Fibroblast of the conjunctiva (primary cell): ENCODE measurements at regions not wholly inside any gene's neighbourhood (a gene's known extent, or its start where the extent isn't known, plus 50 kb on each side); places are given as distances from the start of the nearest gene placed in this dataset.

Source experiments
- DNase-seq: peaks from one replicate; pipeline ENCODE4 v3.0.0-alpha.2; 2010; ENCODE audit warnings: low read depth

- peak; percentile 47 for DNase-seq
Measured at GRCh38 chr4:11748164-11748872, 319.6 kb upstream of the HS3ST1 start.

GRCh38 chr4:11746734-11747133 is 318.0 kb upstream of the HS3ST1 start:
- DNase-seq, result no peak

DNA sequence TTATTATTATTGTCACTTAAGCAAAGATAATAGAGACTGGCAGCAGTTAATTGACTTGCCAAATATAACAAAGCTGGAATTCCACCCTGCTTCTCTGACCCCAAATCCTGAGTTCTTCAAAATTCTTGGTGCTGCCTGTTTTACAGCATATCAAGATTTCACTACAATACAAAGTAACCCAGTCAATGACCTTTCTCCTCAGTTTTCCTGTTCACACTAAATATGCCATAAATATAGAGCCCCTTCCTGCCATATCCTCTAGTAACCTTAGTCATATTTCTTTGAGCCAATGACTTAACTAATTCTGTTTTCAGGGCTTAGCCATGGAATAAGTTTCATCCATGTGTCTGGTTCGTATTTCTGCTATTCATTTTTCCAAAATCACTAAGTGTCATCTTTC is 315.3 kb upstream of the HS3ST1 start:
- DNase-seq, result no peak

- DNase-seq, result no peak
Measured at GRCh38 chr4:11743236-11743635, 314.5 kb upstream of the HS3ST1 start.

DNA sequence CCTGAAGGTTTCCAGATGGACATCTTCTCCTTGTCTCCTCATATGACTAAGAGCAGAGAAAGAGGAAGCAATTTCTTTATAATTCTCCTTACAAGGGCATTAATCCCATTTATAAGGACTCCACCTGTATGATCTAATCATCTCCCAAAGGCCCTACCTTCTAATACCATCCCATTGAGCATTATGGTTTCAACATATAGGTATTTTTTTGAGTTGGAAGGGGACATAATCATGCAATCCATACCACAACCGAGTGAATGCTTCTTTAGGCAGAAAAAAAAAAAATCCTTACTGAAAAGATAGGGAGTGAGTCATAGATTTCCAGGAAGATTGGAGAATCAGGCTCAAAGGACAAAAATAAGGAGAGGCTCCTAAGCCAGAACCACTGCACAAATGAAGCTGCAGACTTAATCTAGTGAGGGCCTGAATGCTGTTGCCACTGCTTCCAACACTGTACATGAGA is 312.5 kb upstream of the HS3ST1 start:
- no peak for DNase-seq

GRCh38 chr4:11739992-11740391 is 311.3 kb upstream of the HS3ST1 start:
- DNase-seq, result no peak

DNA sequence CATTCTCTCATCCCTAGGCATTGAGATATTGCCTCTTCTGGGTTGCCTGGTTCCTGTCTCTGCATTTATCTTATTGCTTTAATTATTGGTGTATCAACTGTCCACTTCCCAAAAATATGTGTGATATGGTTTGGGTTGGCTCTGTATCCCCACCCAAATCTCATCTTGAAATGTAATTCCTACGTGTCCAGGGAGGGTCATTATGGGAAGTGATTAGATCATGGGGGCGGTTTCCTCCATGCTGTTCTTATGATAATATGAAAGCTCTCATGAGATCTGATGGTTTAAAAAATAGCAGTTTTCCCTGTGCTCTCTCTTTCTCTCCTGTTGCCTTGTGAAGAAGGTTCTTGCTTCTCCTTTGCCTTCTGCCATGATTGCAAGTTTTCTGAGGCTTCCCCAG is 308.3 kb upstream of the HS3ST1 start:
- DNase-seq, result no peak

DNA sequence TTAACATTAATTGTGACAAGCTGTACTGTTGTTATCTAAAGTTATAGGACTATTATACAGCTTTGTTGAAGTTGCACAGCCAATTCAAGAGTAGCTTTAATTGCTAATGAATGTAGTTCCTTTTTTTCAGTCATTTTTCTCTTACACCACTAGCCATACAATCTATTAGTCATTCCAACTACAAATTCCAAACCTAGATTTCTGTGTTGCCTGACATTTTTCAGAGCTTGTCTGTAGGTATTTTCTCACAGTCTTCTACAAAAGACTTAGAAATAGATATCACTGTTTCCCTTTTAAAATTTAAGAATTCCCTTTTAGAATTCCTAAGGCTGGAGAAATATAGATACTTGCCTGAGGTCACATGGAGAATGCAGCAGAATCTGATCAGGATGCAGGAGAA is 307.0 kb upstream of the HS3ST1 start:
- DNase-seq, result no peak

DNA sequence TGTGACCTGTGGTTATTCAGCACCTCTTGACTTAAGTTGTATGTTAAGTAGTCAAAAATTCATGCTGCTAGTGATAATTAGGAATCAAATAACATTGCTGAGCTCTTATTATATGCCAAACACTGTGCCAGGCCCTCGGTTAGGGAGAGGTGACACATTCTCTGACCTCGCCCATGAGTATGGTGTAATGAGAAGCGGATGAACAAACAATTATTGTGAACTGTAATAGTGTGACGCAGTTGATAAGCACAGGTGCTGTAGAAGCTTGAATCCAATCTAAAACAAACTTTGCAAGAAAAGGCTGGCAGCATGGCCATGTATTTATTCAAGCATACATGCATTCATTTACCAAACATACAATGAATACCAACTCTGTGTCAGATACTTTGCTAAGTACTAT is 303.5 kb upstream of the HS3ST1 start:
- DNase-seq, result no peak

- DNase-seq, result no peak
Measured at GRCh38 chr4:11730545-11730944, 301.9 kb upstream of the HS3ST1 start.

DNA sequence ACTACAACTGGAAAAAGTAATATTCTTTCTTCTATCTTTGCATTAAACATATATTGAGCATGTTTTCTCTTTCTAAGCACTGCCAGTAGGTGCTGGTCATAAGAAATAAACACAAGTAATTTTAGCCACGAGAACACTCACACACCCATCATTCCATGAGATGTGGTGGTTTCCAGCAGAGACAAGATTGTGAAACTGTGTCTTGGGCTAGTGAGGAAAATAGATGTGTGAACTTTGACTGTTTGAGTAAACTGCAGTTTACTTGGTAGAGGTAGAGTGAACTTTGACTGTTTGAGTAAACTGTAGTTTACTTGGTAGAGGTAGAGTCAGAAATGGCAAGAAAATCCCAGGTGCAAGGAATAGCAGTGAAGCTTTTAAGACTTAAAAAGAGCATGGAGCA is 300.9 kb upstream of the HS3ST1 start:
- no peak for DNase-seq

DNA sequence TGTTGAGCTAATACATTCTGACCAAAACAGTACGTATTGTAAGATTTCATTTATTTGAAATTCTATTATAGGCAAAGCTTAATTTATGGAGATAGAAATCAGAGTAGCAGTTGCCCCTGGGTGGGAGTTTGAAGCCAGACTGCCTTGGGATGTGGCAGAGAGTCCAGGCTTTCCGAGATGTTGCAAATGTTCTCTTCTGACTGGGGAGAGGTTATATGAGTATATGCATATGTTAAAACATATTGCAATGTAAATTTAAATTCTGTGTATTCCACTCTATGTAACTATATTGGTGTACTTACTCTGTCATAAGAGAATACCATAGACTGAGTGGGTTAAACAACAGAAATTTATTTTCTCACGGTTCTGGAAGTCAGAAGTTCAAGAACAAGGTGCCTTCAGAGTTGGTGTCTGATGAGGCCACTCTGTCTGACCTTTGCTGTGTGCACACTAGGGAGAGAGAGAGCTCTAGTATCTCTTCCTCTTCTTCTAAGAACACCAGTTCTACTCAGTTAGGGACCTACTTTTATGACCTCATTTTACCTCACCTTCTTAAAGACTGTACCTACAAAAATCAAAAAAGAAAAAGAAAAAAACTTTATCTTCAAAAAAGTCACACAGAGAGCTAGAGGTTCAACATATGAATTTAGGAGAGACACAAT is 299.3 kb upstream of the HS3ST1 start:
- DNase-seq, result no peak

DNA sequence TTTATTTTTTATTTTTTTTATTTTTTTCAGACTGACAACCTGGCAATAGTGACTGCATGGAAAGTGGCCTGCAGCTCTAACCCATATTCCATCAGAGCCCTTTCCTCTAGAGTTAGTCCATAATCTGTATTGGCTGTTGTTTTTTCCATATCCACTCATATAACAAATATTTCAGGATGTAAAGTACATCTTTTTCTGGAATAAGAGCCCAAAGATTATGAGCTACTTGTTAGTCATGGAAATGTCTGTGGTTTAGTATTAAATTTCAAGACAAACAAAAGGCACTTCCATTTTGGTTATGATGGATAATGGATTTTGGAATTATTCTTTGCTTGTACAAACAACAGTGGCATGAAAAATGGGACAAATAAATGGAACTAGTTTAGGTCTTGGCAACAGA is 296.0 kb upstream of the HS3ST1 start:
- no peak for DNase-seq

- no peak for DNase-seq
Measured at GRCh38 chr4:11722223-11722622, 293.5 kb upstream of the HS3ST1 start.

DNA sequence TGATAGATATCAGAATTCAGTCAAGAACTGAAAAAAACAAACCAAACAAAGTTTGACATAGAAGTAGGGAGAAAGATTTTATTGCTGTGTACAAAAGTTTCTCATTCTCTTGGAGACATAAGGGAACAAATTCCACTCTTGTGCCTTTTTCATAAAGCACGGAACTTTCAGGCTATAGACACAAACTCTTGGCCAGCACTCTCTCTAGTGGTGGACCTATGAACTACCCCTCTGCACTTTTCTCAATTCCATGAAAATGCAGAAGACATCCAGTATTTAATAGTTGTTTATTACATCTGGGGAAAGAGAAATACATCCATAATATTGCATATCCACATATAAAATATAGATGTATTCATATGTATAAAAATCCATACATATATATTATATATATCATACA is 291.6 kb upstream of the HS3ST1 start:
- peak; percentile 18 for DNase-seq

- DNase-seq, result no peak
Measured at GRCh38 chr4:11719879-11720278, 291.2 kb upstream of the HS3ST1 start.

DNA sequence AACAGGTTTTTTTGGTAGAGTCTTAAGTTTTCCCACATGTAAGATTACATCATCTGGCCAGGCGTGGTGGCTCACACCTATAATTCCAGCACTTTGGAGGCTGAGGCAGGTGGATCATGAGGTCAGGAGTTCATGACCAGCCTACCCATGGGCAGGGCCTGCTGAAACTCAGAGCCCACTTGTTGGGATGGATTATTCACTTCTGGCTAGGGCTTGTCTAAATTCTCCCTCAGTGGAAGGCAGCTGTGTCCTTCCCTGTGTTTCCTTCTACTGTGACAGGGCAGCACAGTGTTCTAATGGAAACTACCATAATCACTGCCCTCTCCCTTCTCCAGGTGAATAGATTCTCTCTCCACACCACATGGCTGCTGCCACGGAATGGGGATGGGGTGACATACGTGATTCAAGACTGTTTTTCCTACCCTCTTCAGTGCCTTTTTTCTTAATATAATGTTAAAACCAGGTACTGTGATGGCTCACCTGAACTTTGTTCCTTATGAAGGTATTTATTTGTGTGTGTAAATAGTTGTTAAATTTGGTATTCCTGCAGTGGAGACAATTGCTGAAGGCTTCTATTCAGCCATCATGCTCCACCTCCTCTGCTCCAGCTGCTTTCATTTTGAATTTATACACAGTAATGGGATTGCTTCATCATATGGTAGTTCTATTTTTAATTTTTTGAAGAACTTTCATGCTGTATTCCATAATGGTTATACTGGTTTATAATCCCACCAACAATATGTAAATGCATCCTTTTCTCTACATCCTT is 287.2 kb upstream of the HS3ST1 start:
- DNase-seq, result no peak

DNA sequence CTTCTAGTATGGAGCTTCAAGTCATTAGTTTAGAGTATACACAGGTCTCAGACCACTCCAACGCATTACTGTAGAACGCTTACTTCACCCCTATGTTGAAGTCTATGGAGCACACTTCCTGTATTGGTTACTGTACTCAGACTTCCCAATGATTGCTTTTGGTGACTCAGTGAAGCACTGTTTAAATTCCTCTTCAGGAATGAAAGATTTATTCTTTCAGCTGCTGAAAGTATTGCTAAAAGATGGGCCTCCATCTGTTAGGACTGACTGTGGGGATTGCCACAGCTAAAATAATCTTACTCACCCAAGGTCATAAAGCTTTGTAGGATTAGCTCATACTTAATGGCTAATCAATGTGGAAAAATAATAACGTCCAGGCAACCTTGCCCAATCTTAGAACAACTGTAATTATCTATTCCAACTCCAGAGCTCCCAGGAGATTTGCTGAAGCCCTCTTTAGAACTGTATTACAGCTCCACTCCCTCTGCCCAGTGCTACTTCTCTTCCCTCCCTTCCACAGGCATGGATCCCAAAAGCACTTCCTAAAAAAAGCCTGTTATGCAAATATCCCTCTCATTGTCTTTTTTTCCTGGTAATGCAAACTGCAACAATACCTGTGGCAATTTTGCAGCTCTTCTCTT is 281.9 kb upstream of the HS3ST1 start:
- no peak for DNase-seq

DNA sequence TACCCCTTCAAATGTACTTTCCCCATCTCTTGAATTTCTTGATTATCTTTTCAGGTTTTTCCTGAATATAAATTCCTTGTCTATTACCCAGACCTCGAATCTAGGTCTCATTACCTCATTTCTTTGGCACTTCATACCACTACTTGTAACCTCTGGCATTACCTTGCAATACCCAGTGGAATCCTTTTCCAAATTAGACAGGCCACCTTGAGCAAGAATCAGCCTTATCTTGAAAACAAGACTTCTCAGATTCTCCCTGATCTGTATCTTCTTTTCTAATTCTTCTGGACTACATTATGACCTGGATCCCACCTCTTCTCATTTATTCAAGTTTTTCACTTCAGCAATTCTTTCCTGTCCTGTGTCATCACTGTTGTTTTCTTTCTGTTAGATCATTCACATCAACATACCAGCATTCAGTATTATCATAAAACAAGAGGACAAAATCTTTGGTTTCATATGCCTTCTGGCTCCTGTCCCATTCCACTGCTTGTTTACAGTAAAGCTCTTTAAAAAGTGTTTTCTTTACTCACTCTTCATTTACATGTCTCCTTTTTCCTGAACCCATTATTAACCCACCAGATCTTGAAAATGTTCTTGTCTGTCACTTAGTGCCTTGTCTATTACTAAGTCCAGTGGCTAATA is 275.6 kb upstream of the HS3ST1 start:
- DNase-seq, result no peak

- no peak for DNase-seq
Measured at GRCh38 chr4:11702886-11703557, 274.3 kb upstream of the HS3ST1 start.

DNA sequence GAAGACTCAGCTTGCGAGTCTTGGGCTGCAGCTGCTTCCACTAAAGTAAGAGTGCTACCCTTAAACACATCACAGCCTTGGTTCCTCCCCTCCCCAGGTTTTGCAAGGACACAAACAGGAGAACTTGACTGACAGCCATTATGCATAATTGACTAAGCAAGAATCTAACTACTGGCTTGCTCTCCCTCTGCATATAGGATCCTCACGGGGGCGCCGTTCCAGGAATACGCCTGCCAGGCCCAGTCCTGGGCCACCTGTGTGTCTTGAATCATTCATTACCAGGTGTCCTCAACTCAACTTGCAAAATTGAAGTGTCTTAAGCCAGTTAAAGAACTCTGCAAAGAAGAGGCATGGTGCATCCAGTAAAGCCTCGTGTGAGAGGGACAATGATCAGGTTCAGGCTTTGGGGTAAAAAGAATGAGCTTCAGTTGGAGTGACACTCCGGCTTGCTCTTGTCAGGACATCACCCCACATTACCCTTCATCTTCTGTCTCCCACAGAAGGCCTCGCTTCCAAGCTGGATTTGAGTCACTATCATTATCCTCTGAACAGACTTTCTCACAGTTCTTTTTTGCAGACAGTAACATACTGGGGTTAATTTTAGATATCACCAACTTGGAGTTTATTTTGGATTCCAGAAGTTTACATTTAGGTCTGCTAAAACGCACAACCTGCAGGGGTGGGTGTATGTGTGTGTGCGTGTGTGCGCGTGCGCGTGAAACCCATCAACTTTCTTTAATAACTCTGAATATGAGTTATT is 273.5 kb upstream of the HS3ST1 start:
- DNase-seq, result no peak
